ENCODE measurements at regions not wholly inside any gene's neighbourhood (a gene's known extent, or its start where the extent isn't known, plus 50 kb on each side); places are given as distances from the start of the nearest gene placed in this dataset.

DNA sequence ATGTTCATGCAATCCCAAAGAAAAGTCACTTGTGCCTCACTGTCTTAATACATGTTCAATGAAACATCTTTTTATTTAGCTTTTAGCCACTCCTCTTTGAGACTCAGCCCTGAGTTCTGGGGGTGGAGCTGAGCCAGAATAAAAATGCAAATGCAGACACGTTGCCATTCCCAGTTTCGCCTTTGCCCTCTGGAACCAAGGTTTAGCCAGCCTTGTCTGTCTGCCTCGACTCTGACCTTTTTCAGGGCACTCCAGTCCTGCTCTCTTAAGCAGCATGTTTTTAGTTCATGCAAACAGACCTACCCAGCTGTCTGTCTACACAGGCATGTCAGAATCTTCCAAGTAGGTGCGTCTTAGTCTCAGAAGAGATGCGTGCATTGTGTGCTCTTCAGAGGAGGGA is 82.2 kb upstream of the RANBP3L start:
- TF ChIP-seq ZNF565 (CRISPR knock-in tag; conservative IDR thresholded peaks at IDR 0.05; ENCODE audit: low read depth): no peak
- TF ChIP-seq TSHZ2 (CRISPR knock-in tag; IDR thresholded peaks at IDR 0.05): no peak
- no peak for TF ChIP-seq POU6F1 (CRISPR knock-in tag; IDR thresholded peaks at IDR 0.05; ENCODE audit: borderline replicate concordance, low read depth)
- no peak for TF ChIP-seq PATZ1 (CRISPR knock-in tag; IDR thresholded peaks at IDR 0.05; ENCODE audit: borderline replicate concordance)
- no peak for TF ChIP-seq ISL1 (CRISPR knock-in tag; IDR thresholded peaks at IDR 0.05)
- TF ChIP-seq ZNF8 (CRISPR knock-in tag; IDR thresholded peaks at IDR 0.05): no peak
- no peak for ATAC-seq

- no peak for TF ChIP-seq PPARA (CRISPR knock-in tag; IDR thresholded peaks at IDR 0.05; ENCODE audit: borderline replicate concordance)
- TF ChIP-seq CSRNP3 (CRISPR knock-in tag; IDR thresholded peaks at IDR 0.05): no peak
- TF ChIP-seq ARNTL (CRISPR knock-in tag; IDR thresholded peaks at IDR 0.05; ENCODE audit: borderline replicate concordance, low read depth): no peak
- no peak for TF ChIP-seq POU6F1 (CRISPR knock-in tag; IDR thresholded peaks at IDR 0.05; ENCODE audit: borderline replicate concordance, low read depth)
- TF ChIP-seq ZNF8 (CRISPR knock-in tag; IDR thresholded peaks at IDR 0.05): no peak
- TF ChIP-seq PATZ1 (CRISPR knock-in tag; IDR thresholded peaks at IDR 0.05; ENCODE audit: borderline replicate concordance): no peak
- no peak for TF ChIP-seq ZC3H10 (CRISPR knock-in tag; IDR thresholded peaks at IDR 0.05)
- no peak for TF ChIP-seq TCF4 (CRISPR knock-in tag; IDR thresholded peaks at IDR 0.05; ENCODE audit: borderline replicate concordance)
- no peak for TF ChIP-seq GLIS3 (CRISPR knock-in tag; IDR thresholded peaks at IDR 0.05)
- TF ChIP-seq ISL1 (CRISPR knock-in tag; IDR thresholded peaks at IDR 0.05): no peak
- TF ChIP-seq CSDC2 (CRISPR knock-in tag; IDR thresholded peaks at IDR 0.05): no peak
- no peak for TF ChIP-seq ZNF70 (CRISPR knock-in tag; IDR thresholded peaks at IDR 0.05)
- no peak for ATAC-seq
Observed at GRCh38 chr5:36384845-36385244, 83.1 kb upstream of the RANBP3L start.

- TF ChIP-seq PATZ1 (CRISPR knock-in tag; IDR thresholded peaks at IDR 0.05; ENCODE audit: borderline replicate concordance) (no peak), ARNTL (CRISPR knock-in tag; IDR thresholded peaks at IDR 0.05; ENCODE audit: borderline replicate concordance, low read depth) (no peak), ZFP30 (CRISPR knock-in tag; IDR thresholded peaks at IDR 0.05) (no peak)
- no peak for ATAC-seq
Observed at GRCh38 chr5:36385495-36385894, 83.8 kb upstream of the RANBP3L start.
